ENCODE measurements at regions not wholly inside any gene's neighbourhood (a gene's known extent, or its start where the extent isn't known, plus 50 kb on each side); places are given as distances from the start of the nearest gene placed in this dataset.

DNA sequence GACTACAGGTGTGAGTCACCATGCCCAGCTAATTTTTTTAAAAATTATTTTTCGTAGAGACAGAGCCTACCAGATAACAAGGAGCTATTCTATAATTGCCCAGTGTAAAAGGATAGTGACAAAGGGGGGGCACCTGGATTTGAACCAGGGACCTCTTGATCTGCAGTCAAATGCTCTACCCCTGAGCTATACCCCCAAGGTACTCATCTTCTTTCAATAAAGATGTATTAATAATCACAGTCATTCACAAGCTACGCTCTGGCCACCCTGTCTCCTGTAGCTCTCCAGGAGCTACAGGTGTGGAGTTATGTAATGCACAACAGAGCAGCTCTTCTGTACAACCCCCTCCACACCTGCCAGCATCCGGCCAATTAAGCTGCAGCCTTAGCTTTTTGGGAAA is 83.5 kb downstream of the ZNF777 start:
- Histone ChIP-seq H3K9me3 (ENCODE audit: insufficient read depth, low read depth, low read length) (peaks cover 34% of the 10 kb centered on the region), H3K27me3 (ENCODE audit: insufficient read depth, low read length) (no peaks in the 10 kb centered on the region), H3K4me1 (ENCODE audit: insufficient read depth, low read length) (no peaks in the 10 kb centered on the region), H3K36me3 (ENCODE audit: insufficient read depth, low read depth, low read length) (no peaks in the 10 kb centered on the region), H3K9ac (ENCODE audit: low read depth, low read length) (no peak overlapping the region), H3K4me3 (ENCODE audit: low read length) (no peak overlapping the region), H3K27ac (ENCODE audit: low read length) (no peak overlapping the region)

DNA sequence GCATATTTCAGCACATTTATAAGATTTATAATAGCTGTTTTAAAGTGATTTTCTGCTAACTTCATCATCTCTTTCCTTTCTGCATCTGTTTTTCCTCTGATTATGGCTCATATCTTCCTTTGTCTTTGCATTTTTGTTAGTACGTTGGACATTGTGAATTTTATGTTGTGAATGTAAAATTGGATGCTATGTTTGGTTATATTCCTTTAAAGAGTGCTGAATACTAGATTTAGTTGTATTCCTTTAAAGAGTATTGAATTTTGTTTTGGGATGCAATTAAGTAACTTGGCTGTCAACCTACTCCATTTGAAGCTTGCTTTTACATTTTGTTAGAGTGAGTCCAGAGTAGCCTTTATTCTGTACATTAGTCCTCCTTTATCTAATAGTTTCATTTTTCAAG is 81.2 kb downstream of the ZNF777 start:
- Histone ChIP-seq H3K4me3 (ENCODE audit: low read length) (no peak overlapping the region), H3K4me1 (ENCODE audit: insufficient read depth, low read length) (no peaks in the 10 kb centered on the region), H3K27ac (ENCODE audit: low read length) (no peak overlapping the region), H3K36me3 (ENCODE audit: insufficient read depth, low read depth, low read length) (no peaks in the 10 kb centered on the region), H3K9me3 (ENCODE audit: insufficient read depth, low read depth, low read length) (peaks cover 18% of the 10 kb centered on the region), H3K9ac (ENCODE audit: low read depth, low read length) (no peak overlapping the region), H3K27me3 (ENCODE audit: insufficient read depth, low read length) (no peaks in the 10 kb centered on the region)

DNA sequence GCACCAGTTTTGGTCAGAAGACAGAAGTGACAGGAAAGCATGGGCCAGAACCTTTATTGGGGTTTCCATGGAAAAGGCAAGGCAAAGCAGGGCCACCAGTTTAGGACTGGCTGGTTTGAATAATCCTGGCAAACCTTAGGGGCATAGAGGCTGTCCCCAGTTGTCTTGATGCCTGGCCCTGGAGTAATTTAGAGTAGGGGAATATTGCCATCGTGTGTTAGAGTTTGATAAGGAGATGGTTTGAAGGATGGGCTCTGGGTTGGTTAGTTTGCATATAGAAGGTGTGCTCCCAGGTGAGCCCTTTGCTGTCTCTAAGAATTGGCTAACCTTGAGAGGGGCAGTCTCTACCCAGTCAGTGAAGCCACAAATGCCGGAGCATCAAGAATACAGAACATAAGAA is 79.6 kb downstream of the ZNF777 start:
- Histone ChIP-seq H3K4me3 (ENCODE audit: low read length) (no peak overlapping the region), H3K27me3 (ENCODE audit: insufficient read depth, low read length) (no peaks in the 10 kb centered on the region), H3K27ac (ENCODE audit: low read length) (no peak overlapping the region), H3K9ac (ENCODE audit: low read depth, low read length) (no peak overlapping the region), H3K4me1 (ENCODE audit: insufficient read depth, low read length) (no peaks in the 10 kb centered on the region), H3K9me3 (ENCODE audit: insufficient read depth, low read depth, low read length) (peaks cover 18% of the 10 kb centered on the region), H3K36me3 (ENCODE audit: insufficient read depth, low read depth, low read length) (no peaks in the 10 kb centered on the region)

Measured in iPS-20b (cell line).